ACHN (cell line): ENCODE measurements at regions not wholly inside any gene's neighbourhood (a gene's known extent, or its start where the extent isn't known, plus 50 kb on each side); places are given as distances from the start of the nearest gene placed in this dataset.
"Not testable (repeated sequence)": the region's sequence is repeated elsewhere in the genome, so short reads cannot be mapped to it uniquely, and the experiment has no call there.

Source experiments
- DNase-seq: peaks from one replicate; pipeline ENCODE4 v3.0.0-alpha.2; 2015
- in situ Hi-C: cut with HindIII; loops from 2 replicates; pipeline ENCODE4 v1.10.0; 2017; ENCODE audit warnings: low sequenced_read_pairs, low pct_ligation_motif_present, low pct_unique_long_range_greater_than_20kb

DNA sequence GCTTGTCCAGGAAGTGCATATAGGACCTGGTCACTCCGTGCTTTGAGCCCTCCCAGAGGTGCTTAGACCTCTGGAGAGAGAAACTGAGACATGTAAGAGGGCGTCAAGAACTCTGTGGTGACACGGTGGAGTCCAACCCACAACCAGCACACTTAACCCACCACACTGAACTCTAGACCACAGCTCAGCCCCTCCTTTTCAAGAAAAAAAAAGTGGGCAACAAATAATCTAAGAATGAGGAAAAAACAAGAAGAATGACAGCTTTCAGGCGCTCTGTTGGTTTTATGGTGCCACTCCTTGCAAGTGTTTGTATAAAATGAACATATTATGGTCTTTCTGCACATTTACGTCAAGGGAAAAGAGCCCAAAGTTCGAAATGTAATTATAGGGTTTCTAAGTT lies 50.2 kb upstream of the SNAPC3 start:
- DNase-seq: no peak
- in situ Hi-C loops: no loop called here

DNA sequence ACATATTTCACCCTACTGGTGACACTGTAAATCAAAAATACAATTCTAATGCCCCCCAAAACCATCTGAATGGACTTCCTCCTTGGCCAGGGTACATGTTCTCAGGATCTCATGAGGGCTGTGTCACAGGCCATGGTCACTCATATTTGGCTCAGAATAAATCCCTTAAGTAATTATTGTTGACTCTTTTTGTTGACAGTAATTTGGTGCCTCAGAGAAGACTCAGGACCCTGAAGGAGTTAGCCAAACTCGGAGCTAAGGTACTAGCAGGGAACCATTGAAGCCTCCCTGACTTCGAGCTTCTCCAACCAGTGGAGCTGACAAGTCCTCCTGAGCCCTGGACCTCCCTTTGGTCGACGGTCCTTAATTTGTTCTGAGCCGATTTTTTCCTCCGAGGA lies 51.2 kb upstream of the SNAPC3 start:
- in situ Hi-C loops: no loop called here

DNA sequence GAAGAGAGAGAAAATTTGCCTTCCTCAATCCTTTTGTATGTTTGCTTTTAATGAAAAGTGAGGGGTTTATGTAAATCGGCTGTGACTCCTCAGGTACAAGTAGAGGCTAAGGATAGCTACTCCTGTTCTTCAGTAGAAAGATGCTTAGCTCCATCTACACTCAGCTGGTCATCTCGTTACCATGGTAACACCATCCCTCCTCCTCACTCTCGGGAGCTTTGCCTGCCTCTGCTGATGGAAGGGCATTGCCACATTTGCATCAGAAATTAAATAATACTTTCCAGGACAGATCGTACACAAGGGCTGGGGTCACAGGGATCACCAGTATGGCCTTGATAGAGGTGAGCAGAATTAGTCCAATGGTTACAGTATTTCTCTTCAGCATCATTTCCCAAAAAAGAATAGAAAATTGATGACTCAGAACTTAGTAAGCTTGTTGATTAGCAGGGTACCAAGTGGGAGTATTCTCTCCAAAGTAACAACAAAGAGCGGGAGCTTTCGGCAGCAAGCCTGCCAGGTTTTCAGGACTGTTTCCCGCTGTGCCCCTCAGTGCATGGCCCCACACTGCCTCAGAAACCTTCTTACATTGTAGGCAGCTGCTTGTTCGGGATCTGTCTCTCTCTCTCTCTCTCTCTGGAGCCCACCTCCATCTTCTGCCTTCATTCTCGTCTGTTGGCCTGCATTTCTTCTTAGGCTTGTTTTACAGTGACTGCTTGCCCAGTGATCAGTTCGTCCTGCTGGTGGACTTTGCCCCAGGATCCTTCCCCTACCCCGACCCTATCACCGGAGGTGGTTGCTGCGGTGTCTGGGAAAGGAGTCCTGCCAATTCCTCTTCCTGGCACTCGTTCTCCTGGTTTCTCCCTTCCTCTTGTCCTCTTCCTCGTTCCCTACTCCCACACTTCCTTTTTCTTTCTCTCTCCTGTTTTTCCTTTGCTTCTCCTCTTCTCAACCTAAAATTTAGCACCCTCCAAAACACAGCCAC lies 51.9 kb upstream of the SNAPC3 start:
- DNase-seq: no peak
- in situ Hi-C loops: no loop called here

More for the DNA sequence above, 51.2 kb upstream of the SNAPC3 start:
- no peak for DNase-seq

GRCh38 chr9:15369871-15370270 lies 52.8 kb upstream of the SNAPC3 start:
- in situ Hi-C loops: no loop called here
- DNase-seq: no peak

GRCh38 chr9:15369238-15369637 lies 53.4 kb upstream of the SNAPC3 start:
- no peak for DNase-seq
- in situ Hi-C loops: no loop called here

DNA sequence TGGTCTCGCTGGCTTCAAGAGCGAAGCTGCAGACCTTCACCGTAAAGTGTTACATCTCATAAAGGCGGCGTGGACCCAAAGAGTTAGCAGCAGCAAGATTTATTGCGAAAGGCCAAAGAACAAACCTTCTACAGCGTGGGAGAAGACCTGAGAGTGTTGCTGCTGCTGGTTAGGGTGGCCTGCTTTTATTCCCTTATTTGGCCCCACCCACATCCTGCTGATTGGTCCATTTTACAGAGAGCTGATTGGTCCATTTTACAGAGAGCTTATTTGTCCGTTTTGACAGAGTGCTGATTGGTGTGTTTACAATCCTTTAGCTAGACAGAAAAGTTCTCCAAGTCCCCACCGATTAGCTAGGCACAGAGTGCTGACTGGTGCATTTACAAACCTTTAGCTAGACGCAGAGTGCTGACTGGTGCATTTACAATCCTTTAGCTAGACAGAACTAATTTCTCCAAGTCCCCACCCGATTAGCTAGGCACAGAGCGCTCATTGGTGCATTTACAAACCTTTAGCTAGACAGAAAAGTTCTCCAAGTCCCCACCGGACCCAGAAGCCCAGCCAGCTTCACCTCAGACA lies 57.6 kb upstream of the SNAPC3 start:
- DNase-seq, in situ Hi-C loops: not testable (repeated sequence)

- in situ Hi-C loops: no loop called here
Measured at GRCh38 chr9:15361737-15362136, 54.7 kb upstream of the TTC39B start.

DNA sequence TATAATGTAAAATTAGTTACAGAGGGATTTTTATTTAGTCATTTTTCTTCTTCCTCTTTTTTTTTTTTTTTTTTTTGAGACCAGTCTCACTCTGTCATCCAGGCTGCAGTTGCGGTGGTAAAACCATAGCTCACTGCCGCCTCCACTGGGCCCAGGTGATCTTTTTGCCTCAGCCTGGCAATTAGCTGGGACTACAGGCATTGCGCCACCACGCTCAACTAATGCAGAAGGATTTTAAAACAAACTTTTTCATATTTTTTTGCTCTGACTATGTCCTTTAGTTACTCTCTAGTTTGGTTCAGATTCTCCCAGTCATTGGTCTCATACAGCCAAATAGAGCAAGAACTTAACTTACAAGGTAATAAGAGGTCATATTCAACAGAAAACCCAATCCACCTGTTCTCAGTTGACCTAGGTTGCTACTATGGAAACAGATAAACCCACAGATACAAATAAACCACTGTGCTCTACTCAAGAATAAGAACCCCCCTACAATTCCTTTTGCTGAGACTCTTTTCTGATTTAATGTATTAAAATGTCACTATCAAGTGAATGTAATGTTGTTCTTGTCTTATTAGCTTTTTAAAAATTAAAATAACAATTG lies 50.1 kb upstream of the TTC39B start:
- peak; percentile 15 for DNase-seq
- in situ Hi-C loops: no loop called here

More at GRCh38 chr9:15361737-15362136, 54.7 kb upstream of the TTC39B start:
- DNase-seq: no peak
